CD14-positive monocyte (primary cell): ENCODE measurements at regions not wholly inside any gene's neighbourhood (a gene's known extent, or its start where the extent isn't known, plus 50 kb on each side); places are given as distances from the start of the nearest gene placed in this dataset.

Experiments
- DNase-seq, 3 donors: peaks; one replicate each; pipeline ENCODE4 v3.0.0-alpha.2; 2011 to 2022
- H2AFZ ChIP-seq: 2 replicates; pipeline ENCODE4 v1.6.0; 2012; ENCODE audit warnings: mild to moderate bottlenecking, low read depth, low read length, inconsistent platforms; ENCODE audit not compliant: insufficient read depth, poor library complexity, severe bottlenecking
- H3K27ac ChIP-seq, 2 donors: 1 replicate in 1 of 2; 2 replicates in 1 of 2; pipeline ENCODE4 v1.5.1; 2012 to 2013; ENCODE audit warnings: low read length in 2 of 2, control low read depth in 1 of 2, inconsistent platforms in 1 of 2, low read depth in 1 of 2, mild to moderate bottlenecking in 1 of 2
- H3K27me3 ChIP-seq, 2 donors: one replicate each; pipeline versions ENCODE4 v1.6.0 to v1.6.1; 2011 to 2013; ENCODE audit warnings: low read length in 2 of 2; ENCODE audit not compliant: control insufficient read depth in 2 of 2, insufficient read depth in 2 of 2
- H3K36me3 ChIP-seq, 2 donors: replicated peaks in 1 of 2; 1 replicate in 1 of 2; 2 replicates in 1 of 2; pipeline versions ENCODE4 v1.5.1 to v1.6.1; 2012 to 2013; ENCODE audit warnings: low read length in 2 of 2, control low read depth in 1 of 2, inconsistent platforms in 1 of 2, mild to moderate bottlenecking in 1 of 2; ENCODE audit not compliant: insufficient read depth in 2 of 2, control insufficient read depth in 1 of 2
- H3K4me1 ChIP-seq, 2 donors: 1 replicate in 1 of 2; 2 replicates in 1 of 2; pipeline versions ENCODE4 v1.5.1 to v1.6.1; 2012 to 2013; ENCODE audit warnings: low read length in 2 of 2, control low read depth in 1 of 2, inconsistent platforms in 1 of 2, mild to moderate bottlenecking in 1 of 2, moderate library complexity in 1 of 2; ENCODE audit not compliant: insufficient read depth in 2 of 2, control insufficient read depth in 1 of 2
- H3K4me2 ChIP-seq: replicated peaks from 2 replicates; pipeline ENCODE3; 2012; ENCODE audit warnings: low read length, moderate library complexity, mild to moderate bottlenecking; ENCODE audit not compliant: poor library complexity, severe bottlenecking; ENCODE audit errors: extremely low read depth
- H3K4me3 ChIP-seq, 3 experiments: fragments of 200-600 bp in 1 of 3; sonication (generic) in 1 of 3; replicated peaks in 1 of 3; 1 replicate in 2 of 3; 2 replicates in 1 of 3; pipeline ENCODE4 v1.5.1; 2011 to 2013; ENCODE audit warnings: low read length in 3 of 3, mild to moderate bottlenecking in 3 of 3, control low read depth in 2 of 3, low read depth in 2 of 3, inconsistent platforms in 1 of 3, moderate library complexity in 1 of 3
- H3K79me2 ChIP-seq: 2 replicates; pipeline ENCODE4 v1.6.0; 2012; ENCODE audit warnings: mild to moderate bottlenecking, control low read depth, inconsistent platforms, low read length, moderate library complexity; ENCODE audit not compliant: insufficient read depth
- H3K9ac ChIP-seq: 2 replicates; pipeline ENCODE4 v1.6.0; 2017; ENCODE audit warnings: low read length, mild to moderate bottlenecking; ENCODE audit not compliant: insufficient read depth, poor library complexity, severe bottlenecking
- H3K9me3 ChIP-seq, 2 donors: replicated peaks in 1 of 2; 1 replicate in 1 of 2; 2 replicates in 1 of 2; pipeline versions ENCODE4 v1.5.1 to v1.6.1; 2012 to 2013; ENCODE audit warnings: low read length in 2 of 2, control low read depth in 1 of 2; ENCODE audit not compliant: control insufficient read depth in 1 of 2, insufficient read depth in 1 of 2
- H4K20me1 ChIP-seq: 2 replicates; pipeline ENCODE4 v1.6.0; 2012; ENCODE audit warnings: mild to moderate bottlenecking, low read length, control low read depth, moderate library complexity; ENCODE audit not compliant: insufficient read depth
- H3K27ac Mint-ChIP-seq, 7 donors: one replicate each; pipeline ENCODE4 v1.8.0; 2020; ENCODE audit warnings: mild to moderate bottlenecking in 7 of 7, mixed read lengths in 7 of 7, moderate library complexity in 6 of 7, inconsistent platforms in 2 of 7
- H3K27me3 Mint-ChIP-seq, 3 donors: one replicate each; pipeline ENCODE4 v1.8.0; 2021 to 2022; ENCODE audit warnings: low read depth in 3 of 3, mild to moderate bottlenecking in 3 of 3, mixed read lengths in 3 of 3, moderate library complexity in 3 of 3, inconsistent platforms in 1 of 3
- H3K36me3 Mint-ChIP-seq, 2 donors: one replicate each; pipeline ENCODE4 v1.8.0; 2020; ENCODE audit warnings: mixed read lengths in 2 of 2, inconsistent platforms in 1 of 2, mild to moderate bottlenecking in 1 of 2
- H3K4me1 Mint-ChIP-seq: one replicate; pipeline ENCODE4 v1.8.0; 2020; ENCODE audit warnings: mild to moderate bottlenecking, mixed read lengths
- H3K4me3 Mint-ChIP-seq, 2 donors: one replicate each; pipeline ENCODE4 v1.8.0; 2020; ENCODE audit warnings: mild to moderate bottlenecking in 2 of 2, mixed read lengths in 2 of 2, moderate library complexity in 1 of 2
- H3K9me3 Mint-ChIP-seq, 7 donors: one replicate each; pipeline ENCODE4 v1.8.0; 2020 to 2022; ENCODE audit warnings: mixed read lengths in 7 of 7, mild to moderate bottlenecking in 6 of 7, moderate library complexity in 6 of 7, inconsistent platforms in 2 of 7
- CTCF ChIP-seq: fragments of 200-600 bp; IDR thresholded peaks from one replicate; pipeline ENCODE4 v1.8.0; 2022; ENCODE audit warnings: antibody characterized with exemption, mild to moderate bottlenecking
- WGBS: methylation state at CpG from one replicate; pipeline ENCODE4 v1.1.5; 2013; ENCODE audit warnings: missing lambda C conversion rate; ENCODE audit not compliant: insufficient coverage; 5-methylcytosine and 5-hydroxymethylcytosine counted together
- intact Hi-C, 2 donors: fragments of 100-400 bp; cut with micrococcal nuclease; formaldehyde crosslinking; loops; one replicate each; pipeline versions ENCODE4 v1.15.0 to v1.15.1; 2023

GRCh38 chr12:66786531-66787308 is 107.8 kb upstream of the GRIP1 start:
- Histone ChIP-seq H3K4me1 (no peaks in the 10 kb centered on the region), H3K4me3 (no peak overlapping the region), H3K27me3 (no peaks in the 10 kb centered on the region), H3K4me2 (no peak overlapping the region), H2AFZ (no peak overlapping the region), H4K20me1 (no peaks in the 10 kb centered on the region), H3K36me3 (no peaks in the 10 kb centered on the region), H3K9ac (no peak overlapping the region), H3K9me3 (no peaks in the 10 kb centered on the region), H3K79me2 (no peaks in the 10 kb centered on the region), H3K27ac (no peak overlapping the region)
- Mint-ChIP-seq H3K4me3 (no peak overlapping the region), H3K9me3 (no peaks in the 10 kb centered on the region), H3K4me1 (no peaks in the 10 kb centered on the region), H3K36me3 (no peaks in the 10 kb centered on the region), H3K27me3 (peaks cover 0 to 4% (median 0%) of the 10 kb centered on the region in 3 donors), H3K27ac (no peak overlapping the region)
- TF ChIP-seq CTCF: no peak
- WGBS: no CpG with 5 or more reads among the region's 4 CpGs
- no peak for DNase-seq
- intact Hi-C loops: no loop called here

- H3K27me3 Mint-ChIP-seq: peaks cover 0 to 6% (median 5%) of the 10 kb centered on the region in 3 donors
- DNase-seq: no peak
- H3K27ac ChIP-seq: no peak overlapping the region
- H3K4me1 Mint-ChIP-seq: no peaks in the 10 kb centered on the region
- H3K27me3 ChIP-seq: no peaks in the 10 kb centered on the region
- H3K4me1 ChIP-seq: no peaks in the 10 kb centered on the region
- no peaks in the 10 kb centered on the region for H3K9me3 ChIP-seq
- intact Hi-C loops: no loop called here
- no peaks in the 10 kb centered on the region for H3K79me2 ChIP-seq
- no peak for TF ChIP-seq CTCF
- no peaks in the 10 kb centered on the region for H3K9me3 Mint-ChIP-seq
- H3K36me3 Mint-ChIP-seq: no peaks in the 10 kb centered on the region
- H2AFZ ChIP-seq: no peak overlapping the region
- no peak overlapping the region for H3K27ac Mint-ChIP-seq
- H4K20me1 ChIP-seq: no peaks in the 10 kb centered on the region
- no peak overlapping the region for H3K4me3 ChIP-seq
- H3K9ac ChIP-seq: no peak overlapping the region
- H3K4me3 Mint-ChIP-seq: no peak overlapping the region
- no CpG with 5 or more reads among the region's 2 CpGs for WGBS
- H3K36me3 ChIP-seq: no peaks in the 10 kb centered on the region
- H3K4me2 ChIP-seq: no peak overlapping the region
These were observed 120.7 kb upstream of the GRIP1 start for GRCh38 chr12:66799551-66799950.
